ENCODE measurements at regions not wholly inside any gene's neighbourhood (a gene's known extent, or its start where the extent isn't known, plus 50 kb on each side); places are given as distances from the start of the nearest gene placed in this dataset.
"Not testable (repeated sequence)": the region's sequence is repeated elsewhere in the genome, so short reads cannot be mapped to it uniquely, and the experiment has no call there.

GRCh38 chr7:131664570-131664969 is 108.1 kb upstream of the PODXL start:
- Mint-ChIP-seq H3K9me3 (ENCODE audit: unreplicated experiment) (no peaks in the 10 kb centered on the region), H3K4me3 (ENCODE audit: unreplicated experiment) (no peak overlapping the region), H3K4me1 (ENCODE audit: low read depth, unreplicated experiment) (no peaks in the 10 kb centered on the region), H3K36me3 (ENCODE audit: unreplicated experiment) (peaks cover 4% of the 10 kb centered on the region), H3K27me3 (ENCODE audit: unreplicated experiment) (peaks cover 1% of the 10 kb centered on the region), H3K27ac (ENCODE audit: unreplicated experiment) (no peak overlapping the region)
- no peak for TF ChIP-seq CTCF (IDR thresholded peaks at IDR 0.05; ENCODE audit: partially characterized antibody, unreplicated experiment)
- DNase-seq = no peak

GRCh38 chr7:131662301-131662873 is 106.0 kb upstream of the PODXL start:
- not testable (repeated sequence) for H3K36me3 Mint-ChIP-seq (ENCODE audit: unreplicated experiment); H3K27ac Mint-ChIP-seq (ENCODE audit: unreplicated experiment); H3K9me3 Mint-ChIP-seq (ENCODE audit: unreplicated experiment); H3K27me3 Mint-ChIP-seq (ENCODE audit: unreplicated experiment); H3K4me1 Mint-ChIP-seq (ENCODE audit: low read depth, unreplicated experiment); H3K4me3 Mint-ChIP-seq (ENCODE audit: unreplicated experiment); DNase-seq

DNA sequence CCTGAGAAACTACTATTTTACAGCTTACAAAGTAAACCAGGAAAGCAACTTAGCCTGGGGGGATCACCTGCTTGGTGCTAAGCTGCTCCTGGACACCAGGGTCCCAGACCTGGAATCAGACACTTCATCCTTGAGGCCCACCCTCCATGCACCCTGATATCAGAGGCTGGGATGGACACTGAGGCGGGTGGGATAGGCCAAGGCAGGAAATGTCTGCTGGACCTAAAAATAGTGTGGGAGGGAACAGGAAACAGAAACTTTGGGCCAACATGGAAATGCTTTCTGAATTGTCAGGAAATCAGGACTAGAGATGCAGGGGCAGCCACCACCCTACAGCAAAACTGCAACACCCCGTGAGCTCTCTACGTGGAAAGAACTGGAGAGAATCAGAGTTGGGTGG is 101.5 kb upstream of the PODXL start:
- Mint-ChIP-seq H3K27me3 (ENCODE audit: unreplicated experiment) (peaks cover 5% of the 10 kb centered on the region), H3K4me3 (ENCODE audit: unreplicated experiment) (no peak overlapping the region), H3K9me3 (ENCODE audit: unreplicated experiment) (no peaks in the 10 kb centered on the region), H3K4me1 (ENCODE audit: low read depth, unreplicated experiment) (peaks cover 2% of the 10 kb centered on the region), H3K27ac (ENCODE audit: unreplicated experiment) (no peak overlapping the region), H3K36me3 (ENCODE audit: unreplicated experiment) (no peaks in the 10 kb centered on the region)
- TF ChIP-seq CTCF (IDR thresholded peaks at IDR 0.05; ENCODE audit: partially characterized antibody, unreplicated experiment) = no peak
- DNase-seq = no peak

GRCh38 chr7:131656980-131657723 is 100.7 kb upstream of the PODXL start:
- no peak overlapping the region for H3K27ac Mint-ChIP-seq (ENCODE audit: unreplicated experiment)
- H3K4me3 Mint-ChIP-seq (ENCODE audit: unreplicated experiment) = no peak overlapping the region
- H3K9me3 Mint-ChIP-seq (ENCODE audit: unreplicated experiment) = no peaks in the 10 kb centered on the region
- H3K36me3 Mint-ChIP-seq (ENCODE audit: unreplicated experiment) = no peaks in the 10 kb centered on the region
- no peak for TF ChIP-seq CTCF (IDR thresholded peaks at IDR 0.05; ENCODE audit: partially characterized antibody, unreplicated experiment)
- peaks cover 2% of the 10 kb centered on the region for H3K4me1 Mint-ChIP-seq (ENCODE audit: low read depth, unreplicated experiment)
- peaks cover 5% of the 10 kb centered on the region for H3K27me3 Mint-ChIP-seq (ENCODE audit: unreplicated experiment)
- DNase-seq = no peak

- TF ChIP-seq CTCF (IDR thresholded peaks at IDR 0.05; ENCODE audit: partially characterized antibody, unreplicated experiment) = no peak
- DNase-seq = no peak
- no peak overlapping the region for H3K4me3 Mint-ChIP-seq (ENCODE audit: unreplicated experiment)
- H3K27ac Mint-ChIP-seq (ENCODE audit: unreplicated experiment) = no peak overlapping the region
- peaks cover 2% of the 10 kb centered on the region for H3K4me1 Mint-ChIP-seq (ENCODE audit: low read depth, unreplicated experiment)
- H3K36me3 Mint-ChIP-seq (ENCODE audit: unreplicated experiment) = no peaks in the 10 kb centered on the region
- H3K27me3 Mint-ChIP-seq (ENCODE audit: unreplicated experiment) = peaks cover 5% of the 10 kb centered on the region
- no peaks in the 10 kb centered on the region for H3K9me3 Mint-ChIP-seq (ENCODE audit: unreplicated experiment)
Observed at GRCh38 chr7:131655866-131656265, 99.4 kb upstream of the PODXL start.
